ENCODE measurements at regions not wholly inside any gene's neighbourhood (a gene's known extent, or its start where the extent isn't known, plus 50 kb on each side); places are given as distances from the start of the nearest gene placed in this dataset.

GRCh38 chr2:192827735-192828134, 633.0 kb upstream of the TMEFF2 start:
- H3K4me3 ChIP-seq, result no peak overlapping the region
- H3K9me2 ChIP-seq (replicated peaks; ENCODE audit: insufficient read depth), result no peaks in the 10 kb centered on the region
- H3K9me3 ChIP-seq (ENCODE audit: low read depth), result no peaks in the 10 kb centered on the region
- no peak for DNase-seq (ENCODE audit: low spot score)
- no peaks in the 10 kb centered on the region for H3K79me2 ChIP-seq
- H4K20me1 ChIP-seq (ENCODE audit: insufficient read depth, poor library complexity, severe bottlenecking), result no peaks in the 10 kb centered on the region
- H3K36me3 ChIP-seq (replicated peaks; ENCODE audit: insufficient read depth, low read depth), result no peaks in the 10 kb centered on the region
- H3K4me2 ChIP-seq, result no peak overlapping the region
- no peak overlapping the region for H3K27ac ChIP-seq
- no peak overlapping the region for H2AFZ ChIP-seq
- no peaks in the 10 kb centered on the region for H3K27me3 ChIP-seq
- WGBS (ENCODE audit: low lambda C conversion rate, missing lambda C conversion rate), result 90% methylated on average over 10 of the region's 10 CpGs
- no peaks in the 10 kb centered on the region for H3K4me1 ChIP-seq (ENCODE audit: insufficient read depth)
- TF ChIP-seq CTCF (IDR thresholded peaks at IDR 0.05; ENCODE audit: poor library complexity) (no peak), EZH2 (IDR thresholded peaks at IDR 0.05; ENCODE audit: borderline replicate concordance) (no peak), EZH2phosphoT487 (IDR thresholded peaks at IDR 0.05; ENCODE audit: low read depth, severe bottlenecking, unreplicated experiment) (no peak)

- DNase-seq (ENCODE audit: low spot score), result no peak
- WGBS (ENCODE audit: low lambda C conversion rate, missing lambda C conversion rate), result 90% methylated on average over 1 of the region's 1 CpG
- Histone ChIP-seq H3K9me2 (replicated peaks; ENCODE audit: insufficient read depth) (no peaks in the 10 kb centered on the region), H2AFZ (no peak overlapping the region), H3K9me3 (ENCODE audit: low read depth) (no peaks in the 10 kb centered on the region), H3K4me2 (no peak overlapping the region), H3K27me3 (no peaks in the 10 kb centered on the region), H3K36me3 (replicated peaks; ENCODE audit: insufficient read depth, low read depth) (no peaks in the 10 kb centered on the region), H3K27ac (no peak overlapping the region), H4K20me1 (ENCODE audit: insufficient read depth, poor library complexity, severe bottlenecking) (no peaks in the 10 kb centered on the region), H3K4me3 (no peak overlapping the region), H3K4me1 (ENCODE audit: insufficient read depth) (no peaks in the 10 kb centered on the region), H3K79me2 (no peaks in the 10 kb centered on the region)
- no peak for TF ChIP-seq CTCF (IDR thresholded peaks at IDR 0.05; ENCODE audit: poor library complexity)
- TF ChIP-seq EZH2phosphoT487 (IDR thresholded peaks at IDR 0.05; ENCODE audit: low read depth, severe bottlenecking, unreplicated experiment), result no peak
- TF ChIP-seq EZH2 (IDR thresholded peaks at IDR 0.05; ENCODE audit: borderline replicate concordance), result no peak
These were observed 619.6 kb upstream of the TMEFF2 start for GRCh38 chr2:192814376-192814775.

GRCh38 chr2:192813341-192813740, 618.6 kb upstream of the TMEFF2 start:
- no peaks in the 10 kb centered on the region for H3K4me1 ChIP-seq (ENCODE audit: insufficient read depth)
- DNase-seq (ENCODE audit: low spot score), result no peak
- H3K27me3 ChIP-seq, result no peaks in the 10 kb centered on the region
- no peaks in the 10 kb centered on the region for H3K9me3 ChIP-seq (ENCODE audit: low read depth)
- no peaks in the 10 kb centered on the region for H4K20me1 ChIP-seq (ENCODE audit: insufficient read depth, poor library complexity, severe bottlenecking)
- no peaks in the 10 kb centered on the region for H3K79me2 ChIP-seq
- TF ChIP-seq CTCF (IDR thresholded peaks at IDR 0.05; ENCODE audit: poor library complexity), result no peak
- no peak for TF ChIP-seq EZH2 (IDR thresholded peaks at IDR 0.05; ENCODE audit: borderline replicate concordance)
- no peak for TF ChIP-seq EZH2phosphoT487 (IDR thresholded peaks at IDR 0.05; ENCODE audit: low read depth, severe bottlenecking, unreplicated experiment)
- no peak overlapping the region for H3K4me2 ChIP-seq
- H3K36me3 ChIP-seq (replicated peaks; ENCODE audit: insufficient read depth, low read depth), result no peaks in the 10 kb centered on the region
- H3K9me2 ChIP-seq (replicated peaks; ENCODE audit: insufficient read depth), result no peaks in the 10 kb centered on the region
- no peak overlapping the region for H3K27ac ChIP-seq
- H2AFZ ChIP-seq, result no peak overlapping the region
- H3K4me3 ChIP-seq, result no peak overlapping the region

GRCh38 chr2:192809173-192809572, 614.4 kb upstream of the TMEFF2 start:
- Histone ChIP-seq H3K4me2 (no peak overlapping the region), H3K36me3 (replicated peaks; ENCODE audit: insufficient read depth, low read depth) (no peaks in the 10 kb centered on the region), H2AFZ (no peak overlapping the region), H3K4me1 (ENCODE audit: insufficient read depth) (no peaks in the 10 kb centered on the region), H3K9me3 (ENCODE audit: low read depth) (no peaks in the 10 kb centered on the region), H3K27me3 (no peaks in the 10 kb centered on the region), H3K27ac (no peak overlapping the region), H3K79me2 (no peaks in the 10 kb centered on the region), H3K4me3 (no peak overlapping the region), H3K9me2 (replicated peaks; ENCODE audit: insufficient read depth) (no peaks in the 10 kb centered on the region), H4K20me1 (ENCODE audit: insufficient read depth, poor library complexity, severe bottlenecking) (no peaks in the 10 kb centered on the region)
- WGBS (ENCODE audit: low lambda C conversion rate, missing lambda C conversion rate), result 79% methylated on average over 2 of the region's 2 CpGs
- TF ChIP-seq EZH2phosphoT487 (IDR thresholded peaks at IDR 0.05; ENCODE audit: low read depth, severe bottlenecking, unreplicated experiment), result no peak
- no peak for TF ChIP-seq CTCF (IDR thresholded peaks at IDR 0.05; ENCODE audit: poor library complexity)
- no peak for TF ChIP-seq EZH2 (IDR thresholded peaks at IDR 0.05; ENCODE audit: borderline replicate concordance)
- DNase-seq (ENCODE audit: low spot score), result no peak

All from hepatocyte (in vitro differentiated cells).